ENCODE measurements at regions not wholly inside any gene's neighbourhood (a gene's known extent, or its start where the extent isn't known, plus 50 kb on each side); places are given as distances from the start of the nearest gene placed in this dataset.

DNA sequence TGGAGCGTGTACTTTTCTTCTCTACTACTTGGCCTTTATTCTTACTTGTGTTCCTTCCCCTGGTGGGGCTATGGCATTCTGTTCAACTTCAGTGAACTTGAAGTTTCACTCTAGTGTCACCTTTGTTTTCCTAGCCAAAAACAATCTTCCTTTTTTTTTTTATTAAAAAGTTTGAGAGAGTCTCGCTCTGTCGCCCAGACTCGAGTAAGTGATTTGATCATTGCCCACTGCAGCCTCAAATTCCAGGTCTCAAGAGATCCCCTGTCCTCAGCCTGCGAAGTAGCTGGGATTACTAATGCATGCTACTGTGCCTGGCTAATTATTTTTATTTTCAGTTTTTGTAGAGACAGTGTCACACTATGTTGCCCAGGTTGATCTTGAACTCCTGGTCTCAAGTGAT, 124.8 kb downstream of the SST start:
- TF ChIP-seq REST (IDR thresholded peaks at IDR 0.05; ENCODE audit: insufficient replicate concordance, low read depth) = no peak
- TF ChIP-seq, protein P1, sequence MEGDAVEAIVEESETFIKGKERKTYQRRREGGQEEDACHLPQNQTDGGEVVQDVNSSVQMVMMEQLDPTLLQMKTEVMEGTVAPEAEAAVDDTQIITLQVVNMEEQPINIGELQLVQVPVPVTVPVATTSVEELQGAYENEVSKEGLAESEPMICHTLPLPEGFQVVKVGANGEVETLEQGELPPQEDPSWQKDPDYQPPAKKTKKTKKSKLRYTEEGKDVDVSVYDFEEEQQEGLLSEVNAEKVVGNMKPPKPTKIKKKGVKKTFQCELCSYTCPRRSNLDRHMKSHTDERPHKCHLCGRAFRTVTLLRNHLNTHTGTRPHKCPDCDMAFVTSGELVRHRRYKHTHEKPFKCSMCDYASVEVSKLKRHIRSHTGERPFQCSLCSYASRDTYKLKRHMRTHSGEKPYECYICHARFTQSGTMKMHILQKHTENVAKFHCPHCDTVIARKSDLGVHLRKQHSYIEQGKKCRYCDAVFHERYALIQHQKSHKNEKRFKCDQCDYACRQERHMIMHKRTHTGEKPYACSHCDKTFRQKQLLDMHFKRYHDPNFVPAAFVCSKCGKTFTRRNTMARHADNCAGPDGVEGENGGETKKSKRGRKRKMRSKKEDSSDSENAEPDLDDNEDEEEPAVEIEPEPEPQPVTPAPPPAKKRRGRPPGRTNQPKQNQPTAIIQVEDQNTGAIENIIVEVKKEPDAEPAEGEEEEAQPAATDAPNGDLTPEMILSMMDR (IDR thresholded peaks at IDR 0.05; ENCODE audit: insufficient read depth, low read length) = no peak

Data from HL-60 (cell line).